ENCODE measurements at regions not wholly inside any gene's neighbourhood (a gene's known extent, or its start where the extent isn't known, plus 50 kb on each side); places are given as distances from the start of the nearest gene placed in this dataset.

- H3K9me3 ChIP-seq: no peaks in the 10 kb centered on the region
- no peak for DNase-seq (ENCODE audit: low spot score)
- no peak overlapping the region for H3K4me3 ChIP-seq
- H3K27ac ChIP-seq: no peak overlapping the region
- no peaks in the 10 kb centered on the region for H3K4me1 ChIP-seq
- no peaks in the 10 kb centered on the region for H3K36me3 ChIP-seq
- H3K27me3 ChIP-seq: no peaks in the 10 kb centered on the region
- TF ChIP-seq CTCF (IDR thresholded peaks at IDR 0.05): no peak
Observed at GRCh38 chr1:238900334-238900865, 486.0 kb upstream of the CHRM3 start.

GRCh38 chr1:238898856-238899255 is 487.5 kb upstream of the CHRM3 start:
- no peak for DNase-seq (ENCODE audit: low spot score)
- Histone ChIP-seq H3K27me3 (no peaks in the 10 kb centered on the region), H3K36me3 (no peaks in the 10 kb centered on the region), H3K4me1 (no peaks in the 10 kb centered on the region), H3K4me3 (no peak overlapping the region), H3K27ac (no peak overlapping the region), H3K9me3 (no peaks in the 10 kb centered on the region)
- TF ChIP-seq CTCF (IDR thresholded peaks at IDR 0.05): no peak

- no peak overlapping the region for H3K4me3 ChIP-seq
- no peak overlapping the region for H3K27ac ChIP-seq
- no peaks in the 10 kb centered on the region for H3K9me3 ChIP-seq
- no peaks in the 10 kb centered on the region for H3K27me3 ChIP-seq
- DNase-seq (ENCODE audit: low spot score): no peak
- no peak for TF ChIP-seq CTCF (IDR thresholded peaks at IDR 0.05)
- no peaks in the 10 kb centered on the region for H3K4me1 ChIP-seq
- no peaks in the 10 kb centered on the region for H3K36me3 ChIP-seq
Observed at GRCh38 chr1:238895911-238896310, 490.5 kb upstream of the CHRM3 start.

- TF ChIP-seq CTCF (IDR thresholded peaks at IDR 0.05): no peak
- Histone ChIP-seq H3K4me1 (no peaks in the 10 kb centered on the region), H3K27ac (no peak overlapping the region), H3K27me3 (no peaks in the 10 kb centered on the region), H3K36me3 (no peaks in the 10 kb centered on the region), H3K9me3 (no peaks in the 10 kb centered on the region), H3K4me3 (no peak overlapping the region)
- no peak for DNase-seq (ENCODE audit: low spot score)
Observed at GRCh38 chr1:238892612-238893011, 493.8 kb upstream of the CHRM3 start.

GRCh38 chr1:238861342-238862066 is 524.9 kb upstream of the CHRM3 start:
- Histone ChIP-seq H3K4me1 (no peaks in the 10 kb centered on the region), H3K4me3 (no peak overlapping the region), H3K9me3 (no peaks in the 10 kb centered on the region), H3K27ac (no peak overlapping the region), H3K36me3 (no peaks in the 10 kb centered on the region), H3K27me3 (no peaks in the 10 kb centered on the region)
- no peak for TF ChIP-seq CTCF (IDR thresholded peaks at IDR 0.05)
- DNase-seq (ENCODE audit: low spot score): no peak

- Histone ChIP-seq H3K27ac (no peak overlapping the region), H3K4me3 (no peak overlapping the region), H3K4me1 (no peaks in the 10 kb centered on the region), H3K27me3 (no peaks in the 10 kb centered on the region), H3K36me3 (no peaks in the 10 kb centered on the region), H3K9me3 (peaks cover 0 to 20% of the 10 kb centered on the region in 2 donors)
- TF ChIP-seq CTCF (IDR thresholded peaks at IDR 0.05): no peak
- no peak for DNase-seq (ENCODE audit: low spot score)
Observed at GRCh38 chr1:238833919-238834318, 552.4 kb upstream of the CHRM3 start.
